ENCODE measurements at regions not wholly inside any gene's neighbourhood (a gene's known extent, or its start where the extent isn't known, plus 50 kb on each side); places are given as distances from the start of the nearest gene placed in this dataset.

DNA sequence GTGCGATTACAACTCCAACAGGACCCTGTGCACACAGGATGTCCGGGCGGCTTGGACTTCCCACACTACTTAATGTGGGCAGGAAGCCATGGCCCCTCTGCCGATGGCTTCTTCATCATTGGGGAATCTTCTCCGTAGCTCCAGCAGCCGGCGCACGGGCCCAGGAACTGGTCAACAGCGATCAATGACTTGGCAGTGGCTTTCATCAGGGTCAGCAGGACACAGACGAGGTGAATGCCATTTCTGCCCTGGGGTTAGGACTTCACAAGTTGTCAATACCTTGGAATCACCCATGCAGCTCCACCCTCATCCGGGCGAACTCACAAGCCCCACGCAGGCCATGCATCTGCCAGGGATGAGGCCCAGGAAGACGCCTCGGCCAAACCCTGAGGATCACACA lies 645.7 kb downstream of the BRD1 start:
- Histone ChIP-seq H3K4me3 (ENCODE audit: low read depth in 2 of 2, low read length in 2 of 2) (no peak overlapping the region), H3K27ac (ENCODE audit: low read length) (no peak overlapping the region), H3K36me3 (ENCODE audit: control insufficient read depth, insufficient read depth, low read length) (no peaks in the 10 kb centered on the region), H3K27me3 (ENCODE audit: control insufficient read depth, insufficient read depth, low read length) (no peaks in the 10 kb centered on the region), H3K9me3 (ENCODE audit: control insufficient read depth, insufficient read depth, low read depth, low read length) (no peaks in the 10 kb centered on the region), H3K4me1 (ENCODE audit: control insufficient read depth, insufficient read depth, low read length) (no peaks in the 10 kb centered on the region)
- in situ Hi-C loops (cut with HindIII; ENCODE audit: low pct_unique_long_range_greater_than_20kb, low sequenced_read_pairs): no loop called here
- TF ChIP-seq TCF7L2 (IDR thresholded peaks at IDR 0.05; ENCODE audit: low read depth, low read length) (no peak), POLR2AphosphoS5 (IDR thresholded peaks at IDR 0.05; ENCODE audit: low read depth, low read length) (no peak), SIN3A (IDR thresholded peaks at IDR 0.05; ENCODE audit: borderline replicate concordance, insufficient read depth, low read depth, low read length) (no peak)
- TF ChIP-seq, protein P1, sequence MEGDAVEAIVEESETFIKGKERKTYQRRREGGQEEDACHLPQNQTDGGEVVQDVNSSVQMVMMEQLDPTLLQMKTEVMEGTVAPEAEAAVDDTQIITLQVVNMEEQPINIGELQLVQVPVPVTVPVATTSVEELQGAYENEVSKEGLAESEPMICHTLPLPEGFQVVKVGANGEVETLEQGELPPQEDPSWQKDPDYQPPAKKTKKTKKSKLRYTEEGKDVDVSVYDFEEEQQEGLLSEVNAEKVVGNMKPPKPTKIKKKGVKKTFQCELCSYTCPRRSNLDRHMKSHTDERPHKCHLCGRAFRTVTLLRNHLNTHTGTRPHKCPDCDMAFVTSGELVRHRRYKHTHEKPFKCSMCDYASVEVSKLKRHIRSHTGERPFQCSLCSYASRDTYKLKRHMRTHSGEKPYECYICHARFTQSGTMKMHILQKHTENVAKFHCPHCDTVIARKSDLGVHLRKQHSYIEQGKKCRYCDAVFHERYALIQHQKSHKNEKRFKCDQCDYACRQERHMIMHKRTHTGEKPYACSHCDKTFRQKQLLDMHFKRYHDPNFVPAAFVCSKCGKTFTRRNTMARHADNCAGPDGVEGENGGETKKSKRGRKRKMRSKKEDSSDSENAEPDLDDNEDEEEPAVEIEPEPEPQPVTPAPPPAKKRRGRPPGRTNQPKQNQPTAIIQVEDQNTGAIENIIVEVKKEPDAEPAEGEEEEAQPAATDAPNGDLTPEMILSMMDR (IDR thresholded peaks at IDR 0.05): no peak
- TF ChIP-seq, protein P2, sequence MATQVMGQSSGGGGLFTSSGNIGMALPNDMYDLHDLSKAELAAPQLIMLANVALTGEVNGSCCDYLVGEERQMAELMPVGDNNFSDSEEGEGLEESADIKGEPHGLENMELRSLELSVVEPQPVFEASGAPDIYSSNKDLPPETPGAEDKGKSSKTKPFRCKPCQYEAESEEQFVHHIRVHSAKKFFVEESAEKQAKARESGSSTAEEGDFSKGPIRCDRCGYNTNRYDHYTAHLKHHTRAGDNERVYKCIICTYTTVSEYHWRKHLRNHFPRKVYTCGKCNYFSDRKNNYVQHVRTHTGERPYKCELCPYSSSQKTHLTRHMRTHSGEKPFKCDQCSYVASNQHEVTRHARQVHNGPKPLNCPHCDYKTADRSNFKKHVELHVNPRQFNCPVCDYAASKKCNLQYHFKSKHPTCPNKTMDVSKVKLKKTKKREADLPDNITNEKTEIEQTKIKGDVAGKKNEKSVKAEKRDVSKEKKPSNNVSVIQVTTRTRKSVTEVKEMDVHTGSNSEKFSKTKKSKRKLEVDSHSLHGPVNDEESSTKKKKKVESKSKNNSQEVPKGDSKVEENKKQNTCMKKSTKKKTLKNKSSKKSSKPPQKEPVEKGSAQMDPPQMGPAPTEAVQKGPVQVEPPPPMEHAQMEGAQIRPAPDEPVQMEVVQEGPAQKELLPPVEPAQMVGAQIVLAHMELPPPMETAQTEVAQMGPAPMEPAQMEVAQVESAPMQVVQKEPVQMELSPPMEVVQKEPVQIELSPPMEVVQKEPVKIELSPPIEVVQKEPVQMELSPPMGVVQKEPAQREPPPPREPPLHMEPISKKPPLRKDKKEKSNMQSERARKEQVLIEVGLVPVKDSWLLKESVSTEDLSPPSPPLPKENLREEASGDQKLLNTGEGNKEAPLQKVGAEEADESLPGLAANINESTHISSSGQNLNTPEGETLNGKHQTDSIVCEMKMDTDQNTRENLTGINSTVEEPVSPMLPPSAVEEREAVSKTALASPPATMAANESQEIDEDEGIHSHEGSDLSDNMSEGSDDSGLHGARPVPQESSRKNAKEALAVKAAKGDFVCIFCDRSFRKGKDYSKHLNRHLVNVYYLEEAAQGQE (IDR thresholded peaks at IDR 0.05; ENCODE audit: insufficient read depth in 1 of 2, low read depth in 2 of 2, low read length in 1 of 2): no peak
- DNase-seq (ENCODE audit: low read depth, low spot score) (no peak), ATAC-seq (no peak)
- intact Hi-C loops (cut with micrococcal nuclease; ENCODE audit: unreplicated experiment): no loop called here
- BruUV-seq (replicated peaks): no TSS peak
- POLR2A ChIA-PET: no interaction called here
- CTCF ChIA-PET: no interaction called here

DNA sequence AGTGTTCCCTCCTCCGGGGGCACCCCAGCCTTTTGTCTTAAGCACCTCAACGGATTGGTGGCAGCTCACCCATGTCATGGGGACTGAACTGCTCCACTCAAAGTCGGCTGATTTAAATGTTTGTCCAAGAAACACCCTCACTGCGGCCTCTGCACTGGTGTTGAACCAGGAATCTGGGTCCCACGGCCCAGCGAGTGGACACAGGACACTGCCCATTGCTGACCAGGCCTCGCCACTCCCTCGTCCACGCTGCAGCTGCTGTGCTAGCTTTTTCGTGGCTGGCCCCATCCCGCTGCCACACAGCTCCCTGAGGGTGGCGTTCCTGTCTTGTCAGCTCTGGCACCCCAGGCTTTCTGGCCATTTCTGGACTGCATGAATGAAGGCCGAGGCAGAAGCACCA lies 646.2 kb downstream of the BRD1 start:
- H3K27me3 ChIP-seq (ENCODE audit: control insufficient read depth, insufficient read depth, low read length): no peaks in the 10 kb centered on the region
- H3K4me3 ChIP-seq (ENCODE audit: low read depth in 2 of 2, low read length in 2 of 2): no peak overlapping the region
- POLR2A ChIA-PET: no interaction called here
- no peaks in the 10 kb centered on the region for H3K9me3 ChIP-seq (ENCODE audit: control insufficient read depth, insufficient read depth, low read depth, low read length)
- DNase-seq (ENCODE audit: low read depth, low spot score): no peak
- no peak for ATAC-seq
- TF ChIP-seq, protein P2 (IDR thresholded peaks at IDR 0.05; ENCODE audit: insufficient read depth in 1 of 2, low read depth in 2 of 2, low read length in 1 of 2): no peak
- no peak for TF ChIP-seq POLR2AphosphoS5 (IDR thresholded peaks at IDR 0.05; ENCODE audit: low read depth, low read length)
- TF ChIP-seq TCF7L2 (IDR thresholded peaks at IDR 0.05; ENCODE audit: low read depth, low read length): no peak
- TF ChIP-seq, protein P1 (IDR thresholded peaks at IDR 0.05): no peak
- TF ChIP-seq SIN3A (IDR thresholded peaks at IDR 0.05; ENCODE audit: borderline replicate concordance, insufficient read depth, low read depth, low read length): no peak
- CTCF ChIA-PET: no interaction called here
- in situ Hi-C loops (cut with HindIII; ENCODE audit: low pct_unique_long_range_greater_than_20kb, low sequenced_read_pairs): no loop called here
- no TSS peak for BruUV-seq (replicated peaks)
- intact Hi-C loops (cut with micrococcal nuclease; ENCODE audit: unreplicated experiment): no loop called here
- no peak overlapping the region for H3K27ac ChIP-seq (ENCODE audit: low read length)
- no peaks in the 10 kb centered on the region for H3K4me1 ChIP-seq (ENCODE audit: control insufficient read depth, insufficient read depth, low read length)
- H3K36me3 ChIP-seq (ENCODE audit: control insufficient read depth, insufficient read depth, low read length): no peaks in the 10 kb centered on the region

Measured in Panc1 (cell line).